RWPE2 (cell line): ENCODE measurements at regions not wholly inside any gene's neighbourhood (a gene's known extent, or its start where the extent isn't known, plus 50 kb on each side); places are given as distances from the start of the nearest gene placed in this dataset.

ENCODE experiments used
- ATAC-seq: fragments of 200-7000 bp; cut with Tn5 transposase; 3 replicates; pipeline ENCODE4 v1.9.1; 2021; ENCODE audit warnings: low read depth
- DNase-seq: peaks from one replicate; pipeline ENCODE4 v3.0.0-alpha.2; 2020; ENCODE audit warnings: low spot score
- H3K27ac ChIP-seq: fragments of 450-650 bp; 2 replicates; pipeline ENCODE4 v1.5.1; 2017; ENCODE audit warnings: mild to moderate bottlenecking; ENCODE audit not compliant: poor library complexity, severe bottlenecking
- H3K27me3 ChIP-seq: fragments of 250-450 bp; sonication (Bioruptor Pico); 2 replicates; pipeline ENCODE4 v1.5.1; 2021; ENCODE audit warnings: mild to moderate bottlenecking, moderate library complexity; ENCODE audit not compliant: insufficient read depth, poor library complexity, severe bottlenecking
- H3K36me3 ChIP-seq: fragments of 250-450 bp; sonication (Bioruptor Pico); 2 replicates; pipeline ENCODE4 v1.5.1; 2020; ENCODE audit warnings: low read depth, mild to moderate bottlenecking, moderate library complexity
- H3K4me1 ChIP-seq: fragments of 250-450 bp; sonication (Bioruptor Pico); 2 replicates; pipeline ENCODE4 v1.5.1; 2021; ENCODE audit warnings: mild to moderate bottlenecking, moderate library complexity; ENCODE audit not compliant: insufficient read depth, poor library complexity, severe bottlenecking
- H3K4me3 ChIP-seq: fragments of 250-450 bp; sonication (Bioruptor Pico); 2 replicates; pipeline ENCODE4 v1.5.1; 2021; ENCODE audit warnings: mild to moderate bottlenecking, moderate library complexity; ENCODE audit not compliant: severe bottlenecking
- H3K9me3 ChIP-seq: fragments of 250-450 bp; sonication (Bioruptor Pico); 2 replicates; pipeline ENCODE4 v1.5.1; 2021; ENCODE audit warnings: mild to moderate bottlenecking, moderate library complexity; ENCODE audit not compliant: severe bottlenecking
- TF ChIP-seq, protein P1 (sequence below): fragments of 450-650 bp; IDR thresholded peaks from one replicate; pipeline ENCODE4 v1.5.1; 2017; ENCODE audit warnings: mild to moderate bottlenecking, moderate library complexity; ENCODE audit not compliant: poor library complexity, severe bottlenecking

DNA sequence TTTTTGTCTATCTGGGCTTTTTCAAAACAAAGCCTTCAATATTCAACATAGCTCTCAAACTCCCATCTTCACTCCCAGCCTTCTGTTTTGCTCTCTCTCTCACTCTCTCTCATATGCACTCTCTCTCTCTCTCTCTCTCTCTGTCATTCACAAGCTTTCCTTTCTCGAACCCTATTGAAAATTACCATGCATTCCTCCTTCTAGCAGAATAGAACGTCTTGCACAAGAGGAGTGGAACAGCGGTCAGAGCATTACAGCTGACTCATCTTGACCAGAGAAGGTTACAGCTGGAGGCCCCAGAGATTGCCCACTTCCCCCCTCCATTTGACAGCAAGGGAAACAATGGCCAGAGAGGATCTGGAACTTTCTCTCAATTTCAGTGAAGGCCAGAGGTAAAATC lies 51.0 kb upstream of the LIFR start:
- no peak overlapping the region for H3K27ac ChIP-seq
- no peaks in the 10 kb centered on the region for H3K27me3 ChIP-seq
- ATAC-seq = peak; percentile 73
- H3K4me1 ChIP-seq = peaks cover 10% of the 10 kb centered on the region
- TF ChIP-seq, protein P1, sequence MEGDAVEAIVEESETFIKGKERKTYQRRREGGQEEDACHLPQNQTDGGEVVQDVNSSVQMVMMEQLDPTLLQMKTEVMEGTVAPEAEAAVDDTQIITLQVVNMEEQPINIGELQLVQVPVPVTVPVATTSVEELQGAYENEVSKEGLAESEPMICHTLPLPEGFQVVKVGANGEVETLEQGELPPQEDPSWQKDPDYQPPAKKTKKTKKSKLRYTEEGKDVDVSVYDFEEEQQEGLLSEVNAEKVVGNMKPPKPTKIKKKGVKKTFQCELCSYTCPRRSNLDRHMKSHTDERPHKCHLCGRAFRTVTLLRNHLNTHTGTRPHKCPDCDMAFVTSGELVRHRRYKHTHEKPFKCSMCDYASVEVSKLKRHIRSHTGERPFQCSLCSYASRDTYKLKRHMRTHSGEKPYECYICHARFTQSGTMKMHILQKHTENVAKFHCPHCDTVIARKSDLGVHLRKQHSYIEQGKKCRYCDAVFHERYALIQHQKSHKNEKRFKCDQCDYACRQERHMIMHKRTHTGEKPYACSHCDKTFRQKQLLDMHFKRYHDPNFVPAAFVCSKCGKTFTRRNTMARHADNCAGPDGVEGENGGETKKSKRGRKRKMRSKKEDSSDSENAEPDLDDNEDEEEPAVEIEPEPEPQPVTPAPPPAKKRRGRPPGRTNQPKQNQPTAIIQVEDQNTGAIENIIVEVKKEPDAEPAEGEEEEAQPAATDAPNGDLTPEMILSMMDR = no peak
- H3K4me3 ChIP-seq = no peak overlapping the region
- H3K36me3 ChIP-seq = no peaks in the 10 kb centered on the region
- H3K9me3 ChIP-seq = no peaks in the 10 kb centered on the region
- DNase-seq = no peak

DNA sequence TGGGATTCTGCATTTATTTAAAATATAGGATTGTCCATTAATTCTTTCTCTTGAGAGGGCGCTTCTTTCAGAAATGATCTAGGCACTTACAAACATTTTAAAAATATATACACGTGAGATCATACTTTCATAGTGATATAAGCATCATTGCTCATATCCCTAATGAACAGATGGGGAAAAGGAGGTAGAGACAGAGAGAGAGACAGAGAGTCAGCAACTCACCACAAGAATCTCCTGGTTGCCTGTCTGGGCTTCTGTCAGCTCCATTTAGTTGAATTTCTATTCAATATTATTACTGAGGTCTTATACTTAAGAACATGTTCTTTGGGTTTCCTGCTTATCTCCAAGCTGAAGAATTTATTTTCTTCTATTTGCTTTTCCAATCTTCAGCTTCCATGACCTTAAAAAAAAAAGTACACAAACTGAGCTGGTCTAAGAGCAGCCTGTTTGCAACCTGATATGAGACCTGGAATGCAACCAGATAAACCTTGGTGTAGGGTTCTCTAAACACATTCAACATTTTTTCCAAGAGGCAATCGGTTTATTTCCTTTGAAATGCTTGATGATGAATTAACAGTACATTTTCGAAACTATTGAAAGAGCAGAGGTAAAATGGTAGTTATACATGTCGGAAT lies 51.6 kb upstream of the LIFR start:
- no peaks in the 10 kb centered on the region for H3K27me3 ChIP-seq
- no peaks in the 10 kb centered on the region for H3K36me3 ChIP-seq
- ATAC-seq (no peak), DNase-seq (no peak)
- H3K4me1 ChIP-seq = peaks cover 10% of the 10 kb centered on the region
- TF ChIP-seq, protein P1 = no peak
- no peak overlapping the region for H3K27ac ChIP-seq
- no peak overlapping the region for H3K4me3 ChIP-seq
- H3K9me3 ChIP-seq = no peaks in the 10 kb centered on the region

DNA sequence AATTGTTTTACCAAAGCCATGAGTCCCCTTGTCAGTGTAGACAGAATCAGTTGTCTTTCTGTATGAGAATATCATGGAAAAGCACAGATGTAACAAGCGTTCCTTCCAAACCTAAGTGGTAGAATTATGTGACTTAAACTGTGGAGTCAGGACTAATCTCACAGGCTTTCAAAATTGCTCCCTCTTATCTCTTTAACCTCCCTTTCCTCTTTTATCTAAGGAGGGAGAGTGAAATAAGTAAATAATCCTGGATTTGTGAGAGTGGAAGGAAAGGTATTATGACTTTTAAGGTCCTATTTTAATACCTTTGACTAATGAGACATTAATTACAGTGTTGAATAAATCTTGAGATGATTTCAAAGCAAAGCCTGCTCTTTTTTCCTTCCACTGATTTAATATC lies 52.4 kb upstream of the LIFR start:
- Histone ChIP-seq H3K36me3 (no peaks in the 10 kb centered on the region), H3K27ac (no peak overlapping the region), H3K4me1 (peaks cover 10% of the 10 kb centered on the region), H3K9me3 (no peaks in the 10 kb centered on the region), H3K27me3 (no peaks in the 10 kb centered on the region), H3K4me3 (no peak overlapping the region)
- ATAC-seq (no peak), DNase-seq (no peak)
- TF ChIP-seq, protein P1 = no peak

DNA sequence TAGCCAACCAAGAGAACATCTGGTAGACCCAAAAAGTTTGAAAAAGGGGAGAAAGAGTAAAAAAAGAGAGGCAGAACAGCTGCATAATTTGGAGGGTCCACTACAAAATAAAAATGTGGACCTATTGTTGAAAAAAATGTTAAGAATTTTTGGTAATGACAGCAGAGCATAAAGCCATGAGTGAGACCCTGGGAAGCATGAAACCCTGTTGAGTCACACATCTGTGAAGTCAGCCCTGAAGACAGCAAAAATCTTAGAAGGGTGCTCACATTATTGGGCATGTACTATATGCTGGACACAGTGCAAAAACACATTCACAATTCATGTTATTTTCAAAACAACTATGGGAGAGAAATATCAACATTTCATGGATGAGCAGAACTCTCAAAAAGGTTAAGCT lies 56.4 kb upstream of the LIFR start:
- TF ChIP-seq, protein P1 = no peak
- no peaks in the 10 kb centered on the region for H3K27me3 ChIP-seq

DNA sequence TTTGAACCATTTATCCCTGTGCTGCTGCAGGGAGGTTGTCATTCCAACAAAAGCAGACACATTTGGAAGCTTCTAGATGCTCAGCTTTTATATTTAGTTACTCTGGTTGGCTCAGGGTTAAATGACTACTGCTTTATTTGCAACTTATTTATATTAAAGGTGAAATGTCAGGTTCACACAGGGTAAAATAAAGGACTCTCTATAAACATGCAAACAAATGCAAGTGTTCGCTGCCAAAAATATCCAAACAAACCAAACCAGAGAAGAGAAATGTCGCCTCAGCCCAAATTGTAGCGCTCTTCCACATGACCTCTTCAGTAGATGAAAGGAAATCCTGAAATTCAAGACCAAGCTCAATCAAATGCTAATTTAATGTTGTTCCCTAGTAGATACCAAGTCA lies 57.0 kb upstream of the LIFR start:
- H3K4me1 ChIP-seq = no peaks in the 10 kb centered on the region
- no peak overlapping the region for H3K27ac ChIP-seq
- ATAC-seq (no peak), DNase-seq (no peak)
- no peaks in the 10 kb centered on the region for H3K36me3 ChIP-seq
- TF ChIP-seq, protein P1 = no peak
- H3K27me3 ChIP-seq = no peaks in the 10 kb centered on the region
- peaks cover 7% of the 10 kb centered on the region for H3K9me3 ChIP-seq
- no peak overlapping the region for H3K4me3 ChIP-seq

More for the DNA sequence above, 56.4 kb upstream of the LIFR start:
- DNase-seq (no peak), ATAC-seq (no peak)
- peaks cover 2% of the 10 kb centered on the region for H3K4me1 ChIP-seq
- no peak overlapping the region for H3K4me3 ChIP-seq
- H3K9me3 ChIP-seq = peaks cover 1% of the 10 kb centered on the region
- H3K27ac ChIP-seq = no peak overlapping the region
- no peaks in the 10 kb centered on the region for H3K36me3 ChIP-seq
